H1 (cell line): ENCODE measurements at regions not wholly inside any gene's neighbourhood (a gene's known extent, or its start where the extent isn't known, plus 50 kb on each side); places are given as distances from the start of the nearest gene placed in this dataset.

Experiments
- CTCF ChIA-PET: fragments of 300-600 bp; sonication (Branson Sonifier 250); formaldehyde crosslinking; loops from one replicate; lab custom pipeline; 2021; ENCODE audit not compliant: partially characterized antibody; lab: Charles Lee
- POLR2A ChIA-PET: fragments of 300-600 bp; sonication (Branson Sonifier 250); formaldehyde crosslinking; loops from one replicate; lab custom pipeline; 2021; ENCODE audit warnings: inconsistent platforms; ENCODE audit not compliant: partially characterized antibody; lab: Charles Lee
- DNase-seq, 2 experiments: peaks; one replicate each; pipeline versions ENCODE4 v3.0.0 to v3.0.0-alpha.2; 2010 to 2022; ENCODE audit warnings: low spot score in 2 of 2, low read depth in 1 of 2, mixed read lengths in 1 of 2
- FAIRE-seq: peaks from 2 replicates; lab custom pipeline; 2011; peaks lifted over from hg19 to GRCh38; lab: Jason Lieb, UNC
- H2AFZ ChIP-seq: 2 replicates; pipeline ENCODE4 v1.8.1; 2012; ENCODE audit warnings: low read length, inconsistent platforms
- H2AK5ac ChIP-seq: 2 replicates; pipeline ENCODE4 v1.6.1; 2013; ENCODE audit warnings: low read depth, low read length
- H2BK120ac ChIP-seq: replicated peaks from 2 replicates; pipeline ENCODE3; 2013; ENCODE audit warnings: low read depth, low read length, inconsistent platforms
- H2BK12ac ChIP-seq: 2 replicates; pipeline ENCODE4 v1.6.1; 2013; ENCODE audit warnings: low read depth, low read length
- H2BK15ac ChIP-seq: 2 replicates; pipeline ENCODE4 v1.6.1; 2013; ENCODE audit warnings: low read length
- H2BK20ac ChIP-seq: 2 replicates; pipeline ENCODE4 v1.6.1; 2013; ENCODE audit warnings: low read length
- H2BK5ac ChIP-seq: 2 replicates; pipeline ENCODE4 v1.6.1; 2013; ENCODE audit warnings: low read depth, low read length
- H3K14ac ChIP-seq: 2 replicates; pipeline ENCODE4 v1.6.1; 2013; ENCODE audit warnings: inconsistent platforms; ENCODE audit not compliant: insufficient read length
- H3K18ac ChIP-seq: 2 replicates; pipeline ENCODE4 v1.6.1; 2013; ENCODE audit warnings: low read length; ENCODE audit errors: extremely low read depth
- H3K23ac ChIP-seq: 2 replicates; pipeline ENCODE4 v1.6.1; 2013; ENCODE audit warnings: inconsistent platforms; ENCODE audit not compliant: insufficient read length
- H3K23me2 ChIP-seq: 2 replicates; pipeline ENCODE4 v1.6.1; 2013; ENCODE audit warnings: low read depth, low read length
- H3K27ac ChIP-seq: 2 replicates; pipeline ENCODE4 v1.6.1; 2011; ENCODE audit warnings: low read depth, low read length, inconsistent platforms
- H3K27me3 ChIP-seq, 4 experiments: replicated peaks in 1 of 4; 1 replicate in 1 of 4; 2 replicates in 3 of 4; pipeline versions ENCODE4 v1.6.1 to v1.8.1; 2011 to 2013; ENCODE audit warnings: low read length in 3 of 4, mild to moderate bottlenecking in 3 of 4, inconsistent platforms in 2 of 4, mixed read lengths in 2 of 4, moderate library complexity in 1 of 4; ENCODE audit not compliant: control insufficient read depth in 3 of 4, insufficient read depth in 3 of 4; ENCODE audit errors: extremely low read depth in 1 of 4
- H3K36me3 ChIP-seq, 4 experiments: 2 replicates each; pipeline versions ENCODE4 v1.6.1 to v1.8.1; 2011 to 2013; ENCODE audit warnings: mild to moderate bottlenecking in 4 of 4, low read length in 3 of 4, moderate library complexity in 2 of 4, control low read depth in 1 of 4, inconsistent platforms in 1 of 4; ENCODE audit not compliant: insufficient read depth in 4 of 4, control insufficient read depth in 2 of 4
- H3K4ac ChIP-seq: replicated peaks from 2 replicates; pipeline ENCODE3; 2013; ENCODE audit warnings: low read length, low read depth, mixed read lengths, inconsistent platforms; ENCODE audit not compliant: insufficient read length
- H3K4me1 ChIP-seq, 4 experiments: replicated peaks in 1 of 4; 1 replicate in 1 of 4; 2 replicates in 3 of 4; pipeline versions ENCODE4 v1.6.1 to v1.8.1; 2011 to 2013; ENCODE audit warnings: low read length in 3 of 4, inconsistent platforms in 2 of 4, mixed read lengths in 1 of 4; ENCODE audit not compliant: insufficient read depth in 4 of 4, control insufficient read depth in 3 of 4
- H3K4me2 ChIP-seq, 2 experiments: 2 replicates each; pipeline versions ENCODE4 v1.6.1 to v1.8.1; 2011 to 2013; ENCODE audit warnings: low read depth in 2 of 2, low read length in 2 of 2, control low read depth in 1 of 2, inconsistent platforms in 1 of 2, mild to moderate bottlenecking in 1 of 2; ENCODE audit not compliant: insufficient read depth in 1 of 2
- H3K4me3 ChIP-seq, 4 experiments: fragments of 200-600, 300-600 bp in 1 of 4; sonication (generic), shearing (Covaris generic), sonication (Bioruptor Twin) in 1 of 4; 2 replicates each; pipeline versions ENCODE4 v1.5.1 to v1.8.1; 2011 to 2016; ENCODE audit warnings: low read length in 4 of 4, low read depth in 3 of 4, control low read depth in 2 of 4, inconsistent platforms in 2 of 4, mild to moderate bottlenecking in 2 of 4, mixed read lengths in 1 of 4, moderate library complexity in 1 of 4; ENCODE audit not compliant: insufficient read depth in 2 of 4; ENCODE audit errors: extremely low read depth in 1 of 4
- H3K56ac ChIP-seq: replicated peaks from 2 replicates; pipeline ENCODE3; 2013; ENCODE audit warnings: low read depth, mild to moderate bottlenecking, mixed read lengths, low read length, inconsistent platforms; ENCODE audit not compliant: insufficient read length
- H3K79me1 ChIP-seq: 2 replicates; pipeline ENCODE4 v1.6.1; 2013; ENCODE audit warnings: low read depth, low read length, control low read depth
- H3K79me2 ChIP-seq, 2 experiments: 2 replicates each; pipeline versions ENCODE4 v1.6.1 to v1.8.1; 2012 to 2013; ENCODE audit warnings: low read length in 2 of 2, mild to moderate bottlenecking in 2 of 2, inconsistent platforms in 1 of 2; ENCODE audit not compliant: insufficient read depth in 2 of 2, control insufficient read depth in 1 of 2
- H3K9ac ChIP-seq, 4 experiments: replicated peaks in 1 of 4; 1 replicate in 1 of 4; 2 replicates in 3 of 4; pipeline versions ENCODE4 v1.6.1 to v1.8.1; 2011 to 2013; ENCODE audit warnings: low read depth in 3 of 4, low read length in 3 of 4, control low read depth in 2 of 4, mild to moderate bottlenecking in 2 of 4, moderate library complexity in 2 of 4, inconsistent platforms in 1 of 4; ENCODE audit errors: extremely low read depth in 1 of 4
- H3K9me3 ChIP-seq, 2 experiments: 2 replicates each; pipeline versions ENCODE4 v1.6.1 to v1.8.1; 2012 to 2013; ENCODE audit warnings: mild to moderate bottlenecking in 2 of 2, moderate library complexity in 2 of 2, control low read depth in 1 of 2, inconsistent platforms in 1 of 2, low read depth in 1 of 2, low read length in 1 of 2, mixed read lengths in 1 of 2; ENCODE audit not compliant: insufficient read depth in 2 of 2
- H4K20me1 ChIP-seq, 2 experiments: replicated peaks in 1 of 2; 2 replicates each; pipeline versions ENCODE3 to v1.8.1; 2011 to 2013; ENCODE audit warnings: inconsistent platforms in 2 of 2, low read length in 2 of 2, mild to moderate bottlenecking in 1 of 2; ENCODE audit not compliant: insufficient read depth in 2 of 2, control insufficient read depth in 1 of 2
- H4K5ac ChIP-seq: 2 replicates; pipeline ENCODE4 v1.6.1; 2013; ENCODE audit warnings: low read length, low read depth, mixed read lengths, inconsistent platforms; ENCODE audit not compliant: insufficient read length
- H4K8ac ChIP-seq: 2 replicates; pipeline ENCODE4 v1.8.0; 2013; ENCODE audit warnings: mild to moderate bottlenecking, moderate library complexity, low read length, inconsistent platforms; ENCODE audit not compliant: insufficient read depth; ENCODE audit errors: extremely low read depth
- H4K91ac ChIP-seq: replicated peaks from 2 replicates; pipeline ENCODE3; 2013; ENCODE audit warnings: low read length, mixed read lengths, inconsistent platforms; ENCODE audit not compliant: insufficient read length
- CHD1 ChIP-seq: IDR thresholded peaks from 2 replicates; pipeline ENCODE4 v1.6.1; 2012; ENCODE audit warnings: low read depth, low read length, improper control_type of control experiment
- CTCF ChIP-seq, 3 experiments: IDR thresholded peaks; 1 replicate in 2 of 3; 2 replicates in 1 of 3; pipeline versions ENCODE4 v1.5.1 to v1.6.1; 2011; ENCODE audit warnings: low read length in 3 of 3, mild to moderate bottlenecking in 3 of 3, inconsistent platforms in 2 of 3, low read depth in 1 of 3, moderate library complexity in 1 of 3; ENCODE audit not compliant: insufficient read depth in 1 of 3; ENCODE audit errors: control extremely low read depth in 1 of 3
- EP300 ChIP-seq, 2 experiments: IDR thresholded peaks; 1 replicate in 1 of 2; 2 replicates in 1 of 2; pipeline ENCODE4 v1.6.1; 2011 to 2012; ENCODE audit warnings: low read depth in 2 of 2, low read length in 2 of 2, mild to moderate bottlenecking in 2 of 2, borderline replicate concordance in 1 of 2, inconsistent platforms in 1 of 2, moderate library complexity in 1 of 2
- FOSL1 ChIP-seq: IDR thresholded peaks from 2 replicates; pipeline ENCODE4 v1.6.1; 2011; ENCODE audit warnings: mild to moderate bottlenecking, low read depth, low read length, moderate library complexity; ENCODE audit not compliant: insufficient read depth
- RAD21 ChIP-seq, 2 experiments: IDR thresholded peaks in 1 of 2; conservative IDR thresholded peaks in 1 of 2; 2 replicates each; pipeline ENCODE4 v1.6.1; 2011; ENCODE audit warnings: low read depth in 2 of 2, low read length in 2 of 2, improper control_type of control experiment in 1 of 2, inconsistent platforms in 1 of 2, mild to moderate bottlenecking in 1 of 2, moderate library complexity in 1 of 2
- SIN3A ChIP-seq, 2 experiments: IDR thresholded peaks in 1 of 2; conservative IDR thresholded peaks in 1 of 2; 2 replicates each; pipeline ENCODE4 v1.6.1; 2011 to 2012; ENCODE audit warnings: low read length in 2 of 2, improper control_type of control experiment in 1 of 2, low read depth in 1 of 2, mild to moderate bottlenecking in 1 of 2
- SP4 ChIP-seq: IDR thresholded peaks from 2 replicates; pipeline ENCODE4 v1.6.1; 2012; ENCODE audit warnings: low read length, inconsistent platforms
- SUZ12 ChIP-seq: fragments of 200-600 bp; sonication (generic); IDR thresholded peaks from 2 replicates; pipeline ENCODE4 v1.6.1; 2012; ENCODE audit warnings: mild to moderate bottlenecking, inconsistent platforms, low read length, moderate library complexity, mixed read lengths
- TBP ChIP-seq: IDR thresholded peaks from 2 replicates; pipeline ENCODE4 v1.6.1; 2011; ENCODE audit warnings: low read depth, low read length, improper control_type of control experiment
- TCF12 ChIP-seq: IDR thresholded peaks from 2 replicates; pipeline ENCODE4 v1.6.1; 2011; ENCODE audit warnings: low read depth, mild to moderate bottlenecking, low read length
- WGBS, 2 experiments: shearing (Covaris generic) in 1 of 2; methylation state at CpG; one replicate each; pipeline versions ENCODE4 v1.1.6 to v1.1.7; 2013 to 2015; ENCODE audit warnings: low lambda C conversion rate in 2 of 2, mixed read lengths in 2 of 2, inconsistent platforms in 1 of 2, low coverage in 1 of 2, missing lambda C conversion rate in 1 of 2; ENCODE audit not compliant: insufficient replicate concordance in 2 of 2, insufficient coverage in 1 of 2, insufficient read length in 1 of 2; ENCODE audit errors: extremely low coverage in 1 of 2, missing lambda C conversion rate in 1 of 2; 5-methylcytosine and 5-hydroxymethylcytosine counted together
- TF ChIP-seq, protein P1 (sequence below): IDR thresholded peaks from 2 replicates; pipeline ENCODE4 v1.6.1; 2011; ENCODE audit warnings: low read length, improper control_type of control experiment

- Histone ChIP-seq H3K79me1 (no peaks in the 10 kb centered on the region), H2BK15ac (no peak overlapping the region), H2BK5ac (no peak overlapping the region), H3K4ac (no peak overlapping the region), H3K4me3 (no peak overlapping the region), H2BK20ac (no peak overlapping the region), H3K27ac (no peak overlapping the region), H3K56ac (no peak overlapping the region), H4K5ac (no peak overlapping the region), H3K79me2 (no peaks in the 10 kb centered on the region), H4K20me1 (no peaks in the 10 kb centered on the region), H3K9me3 (no peaks in the 10 kb centered on the region), H3K14ac (no peak overlapping the region), H4K8ac (no peak overlapping the region), H2AFZ (no peak overlapping the region), H2BK120ac (no peak overlapping the region), H3K18ac (no peak overlapping the region), H3K23ac (no peak overlapping the region), H3K4me2 (no peak overlapping the region), H3K4me1 (no peaks in the 10 kb centered on the region), H3K27me3 (no peaks in the 10 kb centered on the region), H2BK12ac (no peak overlapping the region), H3K9ac (no peak overlapping the region), H2AK5ac (no peak overlapping the region), H3K36me3 (no peaks in the 10 kb centered on the region), H3K23me2 (no peaks in the 10 kb centered on the region), H4K91ac (no peak overlapping the region)
- WGBS, 2 experiments, result 95% methylated on average over 1 of the region's 1 CpG; no CpG with 5 or more reads in 1 of the 2 experiments
- DNase-seq, result no peak
- ChIA-PET POLR2A (no interaction called here), CTCF (no interaction called here)
- FAIRE-seq, result no peak
- TF ChIP-seq SUZ12 (no peak), RAD21 (IDR thresholded peaks at IDR 0.05 in 1 of 2, conservative IDR thresholded peaks at IDR 0.05 in 1 of 2; ENCODE audit: low read depth in 2 of 2, low read length in 2 of 2) (no peak), SP4 (no peak), CHD1 (no peak), SIN3A (conservative IDR thresholded peaks at IDR 0.05 in 1 of 2, IDR thresholded peaks at IDR 0.05 in 1 of 2; ENCODE audit: low read depth in 1 of 2, low read length in 2 of 2) (no peak), CTCF (IDR thresholded peaks at IDR 0.05; ENCODE audit: control extremely low read depth in 1 of 3, insufficient read depth in 1 of 3, low read depth in 1 of 3, low read length in 3 of 3) (no peak), EP300 (IDR thresholded peaks at IDR 0.05; ENCODE audit: borderline replicate concordance in 1 of 2, low read depth in 2 of 2, low read length in 2 of 2) (no peak), FOSL1 (no peak), TCF12 (no peak), TBP (no peak)
- TF ChIP-seq, protein P1, sequence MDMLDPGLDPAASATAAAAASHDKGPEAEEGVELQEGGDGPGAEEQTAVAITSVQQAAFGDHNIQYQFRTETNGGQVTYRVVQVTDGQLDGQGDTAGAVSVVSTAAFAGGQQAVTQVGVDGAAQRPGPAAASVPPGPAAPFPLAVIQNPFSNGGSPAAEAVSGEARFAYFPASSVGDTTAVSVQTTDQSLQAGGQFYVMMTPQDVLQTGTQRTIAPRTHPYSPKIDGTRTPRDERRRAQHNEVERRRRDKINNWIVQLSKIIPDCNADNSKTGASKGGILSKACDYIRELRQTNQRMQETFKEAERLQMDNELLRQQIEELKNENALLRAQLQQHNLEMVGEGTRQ, result no peak
Observed at GRCh38 chr4:106650701-106651100, 282.1 kb upstream of the GIMD1 start.
